ENCODE measurements at regions not wholly inside any gene's neighbourhood (a gene's known extent, or its start where the extent isn't known, plus 50 kb on each side); places are given as distances from the start of the nearest gene placed in this dataset.

DNA sequence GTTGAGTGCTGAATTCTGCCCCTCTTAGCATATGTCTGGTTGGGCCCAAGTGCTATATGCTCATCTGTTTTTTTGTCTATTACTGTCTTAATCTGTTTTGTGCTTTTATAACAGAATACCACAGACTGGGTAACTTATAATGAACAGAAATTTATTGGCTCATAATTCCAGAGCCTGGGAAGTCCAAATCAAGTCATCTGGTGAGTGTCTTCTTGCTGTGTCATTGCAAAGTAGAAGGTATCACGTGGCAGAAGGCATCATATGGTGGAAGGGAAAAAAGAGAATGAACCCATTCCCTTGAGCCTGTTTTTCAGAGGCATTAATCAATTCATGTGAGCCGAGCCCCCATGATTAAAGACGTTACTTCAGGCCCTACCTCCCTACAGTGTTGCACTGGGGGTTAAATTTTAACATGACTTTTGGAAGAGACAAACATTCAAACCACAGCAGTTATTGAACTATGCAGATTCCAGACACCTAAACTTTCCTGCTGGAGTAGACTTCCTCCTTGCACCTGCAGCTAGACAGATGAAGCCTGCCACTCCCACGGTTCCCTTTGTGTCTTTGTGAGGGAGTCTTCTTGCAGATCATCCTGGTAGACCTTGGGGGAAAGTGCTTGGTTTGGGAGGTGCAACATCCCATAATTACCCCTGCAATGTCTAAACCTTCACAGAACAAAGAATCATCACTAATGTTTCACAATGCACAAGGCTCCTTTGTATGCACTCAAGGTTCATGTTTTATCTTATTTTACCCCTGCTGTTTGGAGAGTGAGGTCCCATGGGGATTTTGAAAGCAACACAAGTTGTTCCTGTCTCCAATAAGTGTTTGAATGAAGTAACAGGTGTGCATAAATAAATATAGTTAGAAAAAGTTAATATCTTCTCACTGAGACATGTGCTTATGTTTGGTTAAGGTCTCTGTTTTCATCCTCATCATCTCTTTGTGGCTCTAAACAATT lies 64.7 kb upstream of the XCR1 start:
- no CpG with 5 or more reads among the region's 4 CpGs for WGBS, 2 experiments (ENCODE audit: extremely low coverage in 2 of 2, insufficient read length in 1 of 2)
- dilution Hi-C loops (cut with HindIII; ENCODE audit: low sequenced_read_pairs, unreplicated experiment) (no loop called here), intact Hi-C loops (cut with micrococcal nuclease) (no loop called here), in situ Hi-C loops (cut with MboI; ENCODE audit: low sequenced_read_pairs) (loop anchor here (25.0 kb wide), 1 partner anchor 1055 kb away; the partner anchor contains the start of gene CLEC3B)
- Histone ChIP-seq H3K4me3 (ENCODE audit: insufficient read depth, low read depth, low read length) (no peak overlapping the region), H3K23ac (ENCODE audit: low read depth, low read length) (no peak overlapping the region), H3K14ac (replicated peaks; ENCODE audit: low read depth, low read length) (no peak overlapping the region), H4K91ac (ENCODE audit: insufficient read depth, low read depth, low read length) (no peak overlapping the region), H3K9me3 (ENCODE audit: control insufficient read depth, insufficient read depth, low read length) (no peaks in the 10 kb centered on the region), H3K79me1 (ENCODE audit: low read depth in 1 of 2, low read length in 2 of 2) (no peaks in the 10 kb centered on the region), H2BK15ac (ENCODE audit: low read depth, low read length) (no peak overlapping the region), H3K4ac (ENCODE audit: low read depth, low read length) (no peak overlapping the region), H3K27ac (ENCODE audit: insufficient read depth, low read length) (no peak overlapping the region), H3K18ac (ENCODE audit: low read depth, low read length) (no peak overlapping the region), H3K9me1 (ENCODE audit: insufficient read depth, low read length) (peaks cover 3% of the 10 kb centered on the region; the same call in 1 of the 2 replicates), H3K56ac (ENCODE audit: extremely low read depth, insufficient read depth, low read length) (no peak overlapping the region), H3K27me3 (ENCODE audit: control insufficient read depth, insufficient read depth, low read length) (peaks cover 5% of the 10 kb centered on the region; the same call in 1 of the 2 replicates), H3K36me3 (ENCODE audit: control insufficient read depth, insufficient read depth, low read length) (no peaks in the 10 kb centered on the region), H4K20me1 (ENCODE audit: insufficient read depth, low read length) (no peaks in the 10 kb centered on the region), H4K5ac (ENCODE audit: low read depth, low read length) (no peak overlapping the region), H2AFZ (replicated peaks; ENCODE audit: low read length, poor library complexity) (no peak overlapping the region), H2BK20ac (ENCODE audit: low read depth, low read length) (no peak overlapping the region), H4K8ac (ENCODE audit: low read depth in 2 of 2, low read length in 2 of 2) (no peak overlapping the region), H3K4me1 (ENCODE audit: control insufficient read depth, insufficient read depth, low read length) (peaks cover 5% of the 10 kb centered on the region), H2BK5ac (ENCODE audit: low read depth, low read length, poor library complexity, severe bottlenecking) (no peak overlapping the region), H2AK5ac (ENCODE audit: low read depth, low read length) (no peak overlapping the region), H2AK9ac (replicated peaks; ENCODE audit: low read depth, low read length, poor library complexity) (no peak overlapping the region), H2BK120ac (ENCODE audit: low read depth, low read length) (no peak overlapping the region), H3K4me2 (ENCODE audit: low read depth, low read length) (no peak overlapping the region), H3K9ac (ENCODE audit: low read depth, low read length) (no peak overlapping the region)
- DNase-seq (no peak), ATAC-seq (ENCODE audit: low read depth) (no peak)
- POLR2A ChIA-PET (ENCODE audit: unreplicated experiment): no interaction called here
- no TSS peak for BruUV-seq (replicated peaks)
- CTCF ChIA-PET: interaction anchor here (0.7 kb wide), 1 partner anchor 286 kb away, joined by 4 read pairs; no protein-coding TSS in a partner anchor
- TF ChIP-seq, protein P1, sequence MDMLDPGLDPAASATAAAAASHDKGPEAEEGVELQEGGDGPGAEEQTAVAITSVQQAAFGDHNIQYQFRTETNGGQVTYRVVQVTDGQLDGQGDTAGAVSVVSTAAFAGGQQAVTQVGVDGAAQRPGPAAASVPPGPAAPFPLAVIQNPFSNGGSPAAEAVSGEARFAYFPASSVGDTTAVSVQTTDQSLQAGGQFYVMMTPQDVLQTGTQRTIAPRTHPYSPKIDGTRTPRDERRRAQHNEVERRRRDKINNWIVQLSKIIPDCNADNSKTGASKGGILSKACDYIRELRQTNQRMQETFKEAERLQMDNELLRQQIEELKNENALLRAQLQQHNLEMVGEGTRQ (IDR thresholded peaks at IDR 0.05; ENCODE audit: low read depth, low read length): no peak
- TF ChIP-seq SMC3 (IDR thresholded peaks at IDR 0.05; ENCODE audit: low read depth, low read length): no peak
- no peak for TF ChIP-seq MAFK (IDR thresholded peaks at IDR 0.05; ENCODE audit: low read depth, low read length)
- TF ChIP-seq RCOR1 (IDR thresholded peaks at IDR 0.05; ENCODE audit: insufficient replicate concordance, low read length): no peak
- no peak for TF ChIP-seq MAZ (IDR thresholded peaks at IDR 0.05; ENCODE audit: borderline replicate concordance, low read depth, low read length)
- TF ChIP-seq CHD1 (IDR thresholded peaks at IDR 0.05; ENCODE audit: low read depth, low read length): no peak
- TF ChIP-seq, protein P2, sequence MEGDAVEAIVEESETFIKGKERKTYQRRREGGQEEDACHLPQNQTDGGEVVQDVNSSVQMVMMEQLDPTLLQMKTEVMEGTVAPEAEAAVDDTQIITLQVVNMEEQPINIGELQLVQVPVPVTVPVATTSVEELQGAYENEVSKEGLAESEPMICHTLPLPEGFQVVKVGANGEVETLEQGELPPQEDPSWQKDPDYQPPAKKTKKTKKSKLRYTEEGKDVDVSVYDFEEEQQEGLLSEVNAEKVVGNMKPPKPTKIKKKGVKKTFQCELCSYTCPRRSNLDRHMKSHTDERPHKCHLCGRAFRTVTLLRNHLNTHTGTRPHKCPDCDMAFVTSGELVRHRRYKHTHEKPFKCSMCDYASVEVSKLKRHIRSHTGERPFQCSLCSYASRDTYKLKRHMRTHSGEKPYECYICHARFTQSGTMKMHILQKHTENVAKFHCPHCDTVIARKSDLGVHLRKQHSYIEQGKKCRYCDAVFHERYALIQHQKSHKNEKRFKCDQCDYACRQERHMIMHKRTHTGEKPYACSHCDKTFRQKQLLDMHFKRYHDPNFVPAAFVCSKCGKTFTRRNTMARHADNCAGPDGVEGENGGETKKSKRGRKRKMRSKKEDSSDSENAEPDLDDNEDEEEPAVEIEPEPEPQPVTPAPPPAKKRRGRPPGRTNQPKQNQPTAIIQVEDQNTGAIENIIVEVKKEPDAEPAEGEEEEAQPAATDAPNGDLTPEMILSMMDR (conservative IDR thresholded peaks at IDR 0.05; ENCODE audit: low read depth, low read length): no peak
- TF ChIP-seq FOS (IDR thresholded peaks at IDR 0.05; ENCODE audit: low read depth, low read length): no peak
- no peak for TF ChIP-seq POLR2A (IDR thresholded peaks at IDR 0.05; ENCODE audit: low read depth, low read length)
- no peak for TF ChIP-seq CEBPB (IDR thresholded peaks at IDR 0.05; ENCODE audit: low read depth, low read length)
- no peak for TF ChIP-seq RFX5 (IDR thresholded peaks at IDR 0.05; ENCODE audit: low read depth, low read length)
- TF ChIP-seq, protein P3, sequence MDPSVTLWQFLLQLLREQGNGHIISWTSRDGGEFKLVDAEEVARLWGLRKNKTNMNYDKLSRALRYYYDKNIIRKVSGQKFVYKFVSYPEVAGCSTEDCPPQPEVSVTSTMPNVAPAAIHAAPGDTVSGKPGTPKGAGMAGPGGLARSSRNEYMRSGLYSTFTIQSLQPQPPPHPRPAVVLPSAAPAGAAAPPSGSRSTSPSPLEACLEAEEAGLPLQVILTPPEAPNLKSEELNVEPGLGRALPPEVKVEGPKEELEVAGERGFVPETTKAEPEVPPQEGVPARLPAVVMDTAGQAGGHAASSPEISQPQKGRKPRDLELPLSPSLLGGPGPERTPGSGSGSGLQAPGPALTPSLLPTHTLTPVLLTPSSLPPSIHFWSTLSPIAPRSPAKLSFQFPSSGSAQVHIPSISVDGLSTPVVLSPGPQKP (IDR thresholded peaks at IDR 0.05; ENCODE audit: borderline replicate concordance, low read depth, low read length): no peak
- no peak for TF ChIP-seq BHLHE40 (IDR thresholded peaks at IDR 0.05; ENCODE audit: low read depth, low read length)
- TF ChIP-seq MXI1 (IDR thresholded peaks at IDR 0.05; ENCODE audit: borderline replicate concordance, low read depth, low read length): no peak
- no peak for TF ChIP-seq RAD21 (IDR thresholded peaks at IDR 0.05; ENCODE audit: low read length)

Measured in IMR-90 (cell line).